HEK293 (cell line): ENCODE measurements at regions not wholly inside any gene's neighbourhood (a gene's known extent, or its start where the extent isn't known, plus 50 kb on each side); places are given as distances from the start of the nearest gene placed in this dataset.

Source experiments
- KLF9 ChIP-seq: fragments of 450-650 bp; formaldehyde crosslinking; IDR thresholded peaks from 2 replicates; pipeline ENCODE4 v1.5.1; 2016; ENCODE audit warnings: missing biosample characterization, missing genetic modification characterization, low read depth
- ZBTB7A ChIP-seq: fragments of 450-650 bp; formaldehyde crosslinking; IDR thresholded peaks from 2 replicates; pipeline ENCODE4 v1.5.1; 2016; ENCODE audit warnings: low read depth, missing biosample characterization, missing genetic modification characterization
- ZNF211 ChIP-seq: fragments of 450-650 bp; formaldehyde crosslinking; IDR thresholded peaks from 2 replicates; pipeline ENCODE4 v1.5.1; 2016; ENCODE audit warnings: low read depth, missing biosample characterization, missing genetic modification characterization
- ZNF776 ChIP-seq: fragments of 450-650 bp; formaldehyde crosslinking; IDR thresholded peaks from 2 replicates; pipeline ENCODE4 v1.5.0; 2017; ENCODE audit warnings: missing biosample characterization, missing genetic modification characterization, borderline replicate concordance
- TF ChIP-seq, protein P1 (sequence below): fragments of 450-650 bp; formaldehyde crosslinking; IDR thresholded peaks from 2 replicates; pipeline ENCODE4 v1.5.1; 2016; ENCODE audit warnings: missing biosample characterization, missing genetic modification characterization
- TF ChIP-seq, protein P2 (sequence below): fragments of 450-650 bp; formaldehyde crosslinking; IDR thresholded peaks from 2 replicates; pipeline ENCODE4 v1.5.1; 2016; ENCODE audit warnings: missing biosample characterization, missing genetic modification characterization, low read depth
- TF ChIP-seq, protein P3 (sequence below): fragments of 450-650 bp; formaldehyde crosslinking; IDR thresholded peaks from 2 replicates; pipeline ENCODE4 v1.5.1; 2016; ENCODE audit warnings: missing biosample characterization, missing genetic modification characterization
- TF ChIP-seq, protein P4 (sequence below): fragments of 450-650 bp; formaldehyde crosslinking; IDR thresholded peaks from 2 replicates; pipeline ENCODE4 v1.5.1; 2016; ENCODE audit warnings: missing biosample characterization, missing genetic modification characterization, borderline replicate concordance

DNA sequence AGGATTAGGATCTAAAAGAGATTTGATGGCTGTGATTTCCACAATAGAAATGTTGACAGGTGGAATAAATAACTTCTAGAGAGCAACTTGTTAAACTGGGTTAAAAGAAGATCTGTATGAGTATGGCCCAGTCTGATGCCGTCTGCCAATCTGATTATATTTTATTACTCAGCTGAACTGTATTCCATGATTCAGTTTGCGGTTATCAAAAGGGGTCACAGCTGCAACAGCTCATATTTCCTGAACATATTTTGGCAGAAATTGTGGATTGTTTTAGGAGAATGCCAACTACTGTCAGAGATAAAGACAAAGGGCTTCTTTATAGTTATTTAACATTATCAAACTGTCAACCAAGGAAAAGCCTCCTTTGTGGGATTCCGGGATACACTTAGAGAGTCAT, 244.8 kb upstream of the MINDY3 start:
- TF ChIP-seq ZNF776 (tag by site-specific recombination) (no peak), ZNF211 (tag by site-specific recombination) (no peak), KLF9 (no peak), ZBTB7A (no peak)
- TF ChIP-seq, protein P1, sequence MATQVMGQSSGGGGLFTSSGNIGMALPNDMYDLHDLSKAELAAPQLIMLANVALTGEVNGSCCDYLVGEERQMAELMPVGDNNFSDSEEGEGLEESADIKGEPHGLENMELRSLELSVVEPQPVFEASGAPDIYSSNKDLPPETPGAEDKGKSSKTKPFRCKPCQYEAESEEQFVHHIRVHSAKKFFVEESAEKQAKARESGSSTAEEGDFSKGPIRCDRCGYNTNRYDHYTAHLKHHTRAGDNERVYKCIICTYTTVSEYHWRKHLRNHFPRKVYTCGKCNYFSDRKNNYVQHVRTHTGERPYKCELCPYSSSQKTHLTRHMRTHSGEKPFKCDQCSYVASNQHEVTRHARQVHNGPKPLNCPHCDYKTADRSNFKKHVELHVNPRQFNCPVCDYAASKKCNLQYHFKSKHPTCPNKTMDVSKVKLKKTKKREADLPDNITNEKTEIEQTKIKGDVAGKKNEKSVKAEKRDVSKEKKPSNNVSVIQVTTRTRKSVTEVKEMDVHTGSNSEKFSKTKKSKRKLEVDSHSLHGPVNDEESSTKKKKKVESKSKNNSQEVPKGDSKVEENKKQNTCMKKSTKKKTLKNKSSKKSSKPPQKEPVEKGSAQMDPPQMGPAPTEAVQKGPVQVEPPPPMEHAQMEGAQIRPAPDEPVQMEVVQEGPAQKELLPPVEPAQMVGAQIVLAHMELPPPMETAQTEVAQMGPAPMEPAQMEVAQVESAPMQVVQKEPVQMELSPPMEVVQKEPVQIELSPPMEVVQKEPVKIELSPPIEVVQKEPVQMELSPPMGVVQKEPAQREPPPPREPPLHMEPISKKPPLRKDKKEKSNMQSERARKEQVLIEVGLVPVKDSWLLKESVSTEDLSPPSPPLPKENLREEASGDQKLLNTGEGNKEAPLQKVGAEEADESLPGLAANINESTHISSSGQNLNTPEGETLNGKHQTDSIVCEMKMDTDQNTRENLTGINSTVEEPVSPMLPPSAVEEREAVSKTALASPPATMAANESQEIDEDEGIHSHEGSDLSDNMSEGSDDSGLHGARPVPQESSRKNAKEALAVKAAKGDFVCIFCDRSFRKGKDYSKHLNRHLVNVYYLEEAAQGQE (tag by site-specific recombination) = no peak
- TF ChIP-seq, protein P2, sequence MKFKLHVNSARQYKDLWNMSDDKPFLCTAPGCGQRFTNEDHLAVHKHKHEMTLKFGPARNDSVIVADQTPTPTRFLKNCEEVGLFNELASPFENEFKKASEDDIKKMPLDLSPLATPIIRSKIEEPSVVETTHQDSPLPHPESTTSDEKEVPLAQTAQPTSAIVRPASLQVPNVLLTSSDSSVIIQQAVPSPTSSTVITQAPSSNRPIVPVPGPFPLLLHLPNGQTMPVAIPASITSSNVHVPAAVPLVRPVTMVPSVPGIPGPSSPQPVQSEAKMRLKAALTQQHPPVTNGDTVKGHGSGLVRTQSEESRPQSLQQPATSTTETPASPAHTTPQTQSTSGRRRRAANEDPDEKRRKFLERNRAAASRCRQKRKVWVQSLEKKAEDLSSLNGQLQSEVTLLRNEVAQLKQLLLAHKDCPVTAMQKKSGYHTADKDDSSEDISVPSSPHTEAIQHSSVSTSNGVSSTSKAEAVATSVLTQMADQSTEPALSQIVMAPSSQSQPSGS (tag by site-specific recombination) = no peak
- TF ChIP-seq, protein P3, sequence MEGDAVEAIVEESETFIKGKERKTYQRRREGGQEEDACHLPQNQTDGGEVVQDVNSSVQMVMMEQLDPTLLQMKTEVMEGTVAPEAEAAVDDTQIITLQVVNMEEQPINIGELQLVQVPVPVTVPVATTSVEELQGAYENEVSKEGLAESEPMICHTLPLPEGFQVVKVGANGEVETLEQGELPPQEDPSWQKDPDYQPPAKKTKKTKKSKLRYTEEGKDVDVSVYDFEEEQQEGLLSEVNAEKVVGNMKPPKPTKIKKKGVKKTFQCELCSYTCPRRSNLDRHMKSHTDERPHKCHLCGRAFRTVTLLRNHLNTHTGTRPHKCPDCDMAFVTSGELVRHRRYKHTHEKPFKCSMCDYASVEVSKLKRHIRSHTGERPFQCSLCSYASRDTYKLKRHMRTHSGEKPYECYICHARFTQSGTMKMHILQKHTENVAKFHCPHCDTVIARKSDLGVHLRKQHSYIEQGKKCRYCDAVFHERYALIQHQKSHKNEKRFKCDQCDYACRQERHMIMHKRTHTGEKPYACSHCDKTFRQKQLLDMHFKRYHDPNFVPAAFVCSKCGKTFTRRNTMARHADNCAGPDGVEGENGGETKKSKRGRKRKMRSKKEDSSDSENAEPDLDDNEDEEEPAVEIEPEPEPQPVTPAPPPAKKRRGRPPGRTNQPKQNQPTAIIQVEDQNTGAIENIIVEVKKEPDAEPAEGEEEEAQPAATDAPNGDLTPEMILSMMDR (tag by site-specific recombination) = no peak
- TF ChIP-seq, protein P4, sequence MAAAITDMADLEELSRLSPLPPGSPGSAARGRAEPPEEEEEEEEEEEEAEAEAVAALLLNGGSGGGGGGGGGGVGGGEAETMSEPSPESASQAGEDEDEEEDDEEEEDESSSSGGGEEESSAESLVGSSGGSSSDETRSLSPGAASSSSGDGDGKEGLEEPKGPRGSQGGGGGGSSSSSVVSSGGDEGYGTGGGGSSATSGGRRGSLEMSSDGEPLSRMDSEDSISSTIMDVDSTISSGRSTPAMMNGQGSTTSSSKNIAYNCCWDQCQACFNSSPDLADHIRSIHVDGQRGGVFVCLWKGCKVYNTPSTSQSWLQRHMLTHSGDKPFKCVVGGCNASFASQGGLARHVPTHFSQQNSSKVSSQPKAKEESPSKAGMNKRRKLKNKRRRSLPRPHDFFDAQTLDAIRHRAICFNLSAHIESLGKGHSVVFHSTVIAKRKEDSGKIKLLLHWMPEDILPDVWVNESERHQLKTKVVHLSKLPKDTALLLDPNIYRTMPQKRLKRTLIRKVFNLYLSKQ (tag by site-specific recombination) = no peak
